Occipital lobe (tissue), 1 donor: ENCODE measurements at regions not wholly inside any gene's neighbourhood (a gene's known extent, or its start where the extent isn't known, plus 50 kb on each side); places are given as distances from the start of the nearest gene placed in this dataset.

Source experiments
- DNase-seq: peaks from one replicate; lab custom pipeline; 2025; lab: John Stamatoyannopoulos, UW

DNA sequence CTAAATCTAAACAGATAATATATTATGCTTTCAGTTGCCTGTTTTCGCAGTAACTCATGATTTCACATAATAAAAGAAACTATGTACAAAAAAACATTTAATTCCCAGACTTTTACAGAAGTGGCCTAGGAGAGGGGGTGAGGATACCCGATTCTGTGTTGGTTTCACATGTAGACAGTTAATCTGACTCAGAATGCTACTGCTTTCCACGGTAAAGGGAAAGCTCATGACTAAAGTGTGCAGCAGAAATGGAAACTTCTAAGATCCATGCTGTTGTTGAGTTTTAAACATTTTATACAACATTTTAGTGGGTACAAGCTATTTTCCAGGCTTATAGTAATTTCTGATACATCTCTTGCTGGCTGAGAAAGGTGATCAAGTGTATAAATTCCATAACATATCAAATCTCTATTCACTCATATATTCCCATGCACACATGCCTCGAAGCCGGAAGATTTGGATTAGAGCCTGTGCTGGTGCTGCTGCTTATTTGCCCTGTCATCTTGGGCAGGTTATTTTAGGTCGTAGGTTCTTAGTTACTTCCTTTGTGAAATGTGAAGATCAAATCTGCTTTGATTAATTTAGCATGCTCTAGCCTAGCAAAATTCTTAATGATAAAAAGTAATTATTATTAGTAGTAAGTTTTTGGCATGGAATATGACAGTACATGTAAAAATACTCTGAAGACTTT, 896.7 kb upstream of the MAP3K7 start:
- DNase-seq: no peak

- DNase-seq: no peak
Measured at GRCh38 chr6:91482498-91482897, 895.6 kb upstream of the MAP3K7 start.

DNA sequence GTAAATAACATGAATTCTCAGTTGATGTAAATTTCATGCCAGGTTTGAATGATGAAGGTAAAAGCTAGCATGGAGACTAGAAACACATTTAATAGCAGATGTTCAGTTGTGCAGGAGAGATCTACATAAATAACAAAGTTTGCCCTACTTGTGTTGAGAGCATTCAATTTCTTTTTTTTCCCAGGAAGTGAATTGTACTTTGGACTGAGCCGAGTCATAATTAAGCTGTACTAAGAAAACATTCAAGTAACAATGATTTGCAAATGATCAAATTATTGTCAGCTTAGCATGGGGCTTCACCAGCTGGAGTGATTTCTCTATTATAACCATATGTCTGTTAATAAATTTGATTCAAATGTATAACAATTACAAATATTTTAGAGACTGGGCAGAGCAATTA, 893.5 kb upstream of the MAP3K7 start:
- DNase-seq: no peak

DNA sequence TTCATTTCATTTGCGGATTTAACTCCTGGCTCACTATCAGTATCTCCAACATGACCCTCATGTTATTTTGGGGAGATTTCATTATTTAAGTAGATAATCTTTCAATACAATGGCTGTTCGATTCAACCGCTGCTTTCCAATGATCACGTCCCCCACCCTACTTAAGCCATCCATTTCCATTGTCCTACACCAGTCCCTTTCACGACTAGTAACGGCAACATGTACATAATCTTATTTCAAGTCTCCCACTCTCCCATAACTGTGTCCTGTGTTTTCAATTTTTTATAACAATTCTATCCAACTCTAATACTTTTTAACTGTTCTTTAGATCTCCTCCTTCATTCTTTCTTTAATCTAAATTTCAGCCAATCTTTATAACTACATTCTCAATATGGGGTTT, 890.8 kb upstream of the MAP3K7 start:
- no peak for DNase-seq

DNA sequence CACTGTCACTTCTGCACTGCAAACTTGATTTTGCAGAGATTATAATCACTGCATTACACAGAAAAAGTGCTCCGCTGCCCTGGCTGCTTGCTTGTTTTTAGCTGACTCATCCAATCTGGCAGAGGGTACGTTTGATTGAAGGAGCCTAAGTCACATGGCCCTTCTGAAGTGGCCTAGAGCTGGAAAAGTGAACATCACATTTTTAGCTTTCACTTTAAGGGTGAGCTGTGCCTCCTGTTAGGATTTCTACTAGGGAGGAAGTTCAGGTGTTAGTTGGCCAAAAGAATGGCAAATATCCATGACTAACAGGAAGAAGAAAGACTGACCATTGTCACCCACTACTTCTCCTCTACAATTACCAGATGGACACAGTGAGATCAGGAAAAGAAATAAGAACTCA, 889.1 kb upstream of the MAP3K7 start:
- DNase-seq: no peak

- no peak for DNase-seq
Measured at GRCh38 chr6:91465393-91465792, 878.5 kb upstream of the MAP3K7 start.

- DNase-seq: no peak
Measured at GRCh38 chr6:91464718-91465117, 877.8 kb upstream of the MAP3K7 start.

DNA sequence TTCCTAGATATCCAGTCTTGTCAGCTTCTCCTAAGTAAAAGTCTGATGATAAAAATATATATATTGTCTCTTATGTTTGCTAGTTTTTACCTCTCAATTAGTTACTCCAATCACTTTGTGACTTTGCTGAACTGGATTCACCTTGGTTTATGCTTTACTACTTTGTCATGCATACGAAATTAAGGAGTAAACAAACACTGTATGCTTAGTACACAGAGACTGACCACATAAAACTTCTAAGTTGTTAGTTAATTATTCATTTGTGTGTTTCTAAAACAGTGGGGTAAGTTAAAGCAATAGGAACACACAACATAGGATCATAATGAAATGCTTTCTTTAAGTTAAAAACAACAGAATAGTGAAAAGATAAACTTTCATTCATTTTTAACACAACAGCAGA, 877.3 kb upstream of the MAP3K7 start:
- no peak for DNase-seq

DNA sequence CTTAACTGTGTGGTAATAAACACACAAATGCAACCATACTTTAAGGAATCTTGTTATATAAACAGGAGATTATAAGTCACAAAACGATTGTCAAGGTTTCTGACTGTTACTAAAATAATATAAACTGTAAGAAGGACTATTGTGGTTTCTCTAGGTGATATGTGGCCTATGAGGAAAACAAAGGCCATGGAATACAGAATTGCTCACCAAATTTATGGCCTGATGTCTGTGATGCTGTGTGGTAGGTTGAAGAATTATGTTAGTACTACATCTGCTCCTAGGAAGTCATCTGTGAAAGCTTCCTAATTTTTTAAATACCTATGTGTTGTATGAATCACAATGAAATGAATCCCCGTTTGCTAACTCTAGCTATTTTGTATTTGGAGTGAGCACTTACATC, 875.4 kb upstream of the MAP3K7 start:
- DNase-seq: no peak

GRCh38 chr6:91453224-91453878, 866.5 kb upstream of the MAP3K7 start:
- no peak for DNase-seq

GRCh38 chr6:91449539-91449938, 862.7 kb upstream of the MAP3K7 start:
- DNase-seq: no peak

DNA sequence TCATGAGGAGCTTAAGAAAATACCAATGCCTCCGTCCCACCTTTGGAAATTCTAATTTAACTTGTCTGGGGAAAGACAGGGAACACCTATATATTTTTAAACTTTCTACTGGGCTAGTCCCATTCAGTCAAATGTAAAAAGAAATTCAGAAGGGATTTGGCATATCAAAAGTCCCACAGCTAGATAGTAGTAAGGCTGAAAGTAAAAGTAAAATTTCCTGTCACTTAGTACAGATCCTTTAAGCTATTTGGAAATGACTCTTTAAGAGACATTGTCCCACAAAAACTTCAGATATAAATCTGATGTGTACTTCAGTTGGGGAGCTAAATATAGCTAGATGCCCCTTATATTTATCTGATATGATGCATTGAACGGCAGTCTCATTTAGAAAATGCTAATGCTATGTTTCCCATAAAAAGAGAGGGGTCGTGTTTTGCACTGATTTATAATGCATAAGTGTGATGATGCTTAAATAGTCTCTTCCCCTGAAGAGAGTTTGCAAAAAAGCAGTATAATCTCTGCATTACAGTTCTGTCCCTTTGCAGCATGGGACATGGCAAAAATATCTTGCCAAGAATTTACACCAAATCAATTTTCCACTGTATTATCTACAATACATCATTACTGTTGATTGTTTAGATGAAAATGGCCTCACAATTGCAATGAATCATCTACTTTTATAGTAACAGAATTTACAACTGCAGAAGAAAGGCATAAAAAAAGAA, 860.8 kb upstream of the MAP3K7 start:
- no peak for DNase-seq

DNA sequence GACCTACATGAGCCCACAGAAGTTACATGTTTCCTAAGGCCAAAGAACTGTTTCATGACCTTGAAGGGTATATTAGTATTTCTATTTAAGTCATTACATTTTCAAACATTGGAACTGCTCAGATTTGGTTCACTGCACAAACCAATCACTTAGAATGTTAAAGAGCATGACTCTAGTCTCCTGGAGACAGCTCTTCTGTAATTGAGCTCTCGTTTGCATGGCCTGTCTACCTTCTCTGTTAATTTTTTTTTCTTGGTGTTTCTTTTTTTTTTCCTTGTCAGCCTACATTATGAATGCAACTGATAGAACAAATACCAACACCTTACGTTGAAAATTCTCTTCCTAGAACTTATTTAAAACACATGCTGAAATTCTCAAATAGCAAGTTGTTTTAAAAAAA, 860.2 kb upstream of the MAP3K7 start:
- no peak for DNase-seq

GRCh38 chr6:91443405-91443804, 856.5 kb upstream of the MAP3K7 start:
- no peak for DNase-seq

DNA sequence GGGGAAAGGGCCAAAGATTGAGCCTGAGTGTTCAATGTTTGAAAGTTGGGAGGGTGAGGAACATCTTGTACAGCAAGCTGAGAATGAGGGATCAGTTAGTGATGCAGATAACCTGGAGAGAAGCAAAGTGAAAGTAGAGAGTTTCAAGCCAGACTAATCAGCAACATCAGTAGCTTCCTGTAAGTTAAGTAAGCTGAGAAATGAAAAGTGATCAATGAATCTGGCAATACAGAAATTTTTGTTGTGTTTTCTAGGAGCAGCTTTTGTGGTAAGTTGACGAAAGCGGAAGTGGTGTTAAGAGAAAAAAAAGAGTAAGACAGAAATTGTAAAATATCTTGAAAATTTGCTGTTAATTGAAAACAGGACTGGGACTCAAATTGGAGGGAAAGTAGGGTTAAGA, 855.5 kb upstream of the MAP3K7 start:
- DNase-seq: no peak

DNA sequence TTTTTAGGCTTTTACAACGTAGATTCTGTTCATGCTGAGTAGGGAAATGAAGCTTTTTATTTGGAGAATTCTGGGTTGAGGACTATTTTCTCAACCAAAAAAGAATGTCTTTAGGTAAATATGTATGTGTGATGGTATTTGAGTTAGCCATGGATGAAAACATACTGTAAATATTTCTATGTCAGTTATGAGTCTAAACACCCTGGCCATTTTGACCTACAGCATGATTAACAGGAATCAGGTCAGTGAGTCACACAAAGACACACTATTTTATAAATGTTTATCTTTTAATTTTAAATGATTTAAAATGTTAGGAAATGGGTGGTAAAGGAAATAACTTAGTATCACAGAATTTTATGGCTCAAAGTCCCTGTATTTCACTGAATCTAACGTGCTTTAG, 851.7 kb upstream of the MAP3K7 start:
- DNase-seq: no peak

GRCh38 chr6:91437315-91437729, 850.5 kb upstream of the MAP3K7 start:
- no peak for DNase-seq

GRCh38 chr6:91436448-91436847, 849.6 kb upstream of the MAP3K7 start:
- no peak for DNase-seq

- DNase-seq: no peak
Measured at GRCh38 chr6:91435630-91436029, 848.8 kb upstream of the MAP3K7 start.

- DNase-seq: no peak
Measured at GRCh38 chr6:91434576-91434975, 847.7 kb upstream of the MAP3K7 start.

GRCh38 chr6:91433660-91434534, 847.0 kb upstream of the MAP3K7 start:
- DNase-seq: no peak
